LHCN-M2 (cell line): ENCODE measurements at regions not wholly inside any gene's neighbourhood (a gene's known extent, or its start where the extent isn't known, plus 50 kb on each side); places are given as distances from the start of the nearest gene placed in this dataset.

ENCODE experiments used
- DNase-seq: peaks from one replicate; pipeline ENCODE4 v3.0.0-alpha.2; 2012; ENCODE audit warnings: low read depth

GRCh38 chr13:24076109-24076508 is 84.4 kb upstream of the SPATA13 start:
- no peak for DNase-seq

DNA sequence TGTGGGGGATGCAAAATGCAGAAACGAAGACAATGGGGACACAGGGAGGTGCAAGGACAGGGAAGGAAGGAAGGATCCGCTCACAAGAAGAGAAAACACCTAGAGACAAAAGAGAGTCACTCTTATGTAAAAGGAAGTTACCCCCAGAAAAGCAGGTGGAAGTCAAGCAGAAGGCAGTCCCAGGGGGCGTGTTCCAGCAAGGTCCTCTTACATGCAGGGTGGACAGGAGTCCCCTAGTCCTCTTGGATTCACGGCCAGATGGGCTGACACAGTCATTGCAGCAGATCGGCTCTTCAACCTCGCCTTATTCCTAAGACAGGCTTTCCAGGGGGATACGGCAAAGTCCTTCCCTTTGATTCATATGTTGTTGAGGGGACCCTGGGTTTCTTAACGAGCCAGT is 83.9 kb upstream of the SPATA13 start:
- no peak for DNase-seq

DNA sequence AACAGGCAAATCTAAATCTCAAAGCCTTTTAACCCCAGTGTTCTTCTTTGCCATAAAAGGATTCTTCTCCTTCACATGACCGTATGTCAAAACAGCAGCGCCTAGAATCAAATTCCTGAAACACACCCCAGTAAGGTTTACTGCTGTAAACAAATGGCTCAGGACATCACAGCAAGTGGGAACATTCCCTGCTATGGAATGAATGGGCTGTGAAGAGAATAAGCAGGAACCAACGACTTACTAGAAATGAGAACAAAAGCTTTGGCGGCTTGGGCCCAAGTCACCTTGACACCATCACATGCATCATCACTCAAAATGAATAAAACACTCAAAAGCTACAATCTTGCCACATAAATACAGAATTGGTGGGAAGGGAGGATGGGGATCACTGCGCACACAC is 80.4 kb upstream of the SPATA13 start:
- DNase-seq = no peak

DNA sequence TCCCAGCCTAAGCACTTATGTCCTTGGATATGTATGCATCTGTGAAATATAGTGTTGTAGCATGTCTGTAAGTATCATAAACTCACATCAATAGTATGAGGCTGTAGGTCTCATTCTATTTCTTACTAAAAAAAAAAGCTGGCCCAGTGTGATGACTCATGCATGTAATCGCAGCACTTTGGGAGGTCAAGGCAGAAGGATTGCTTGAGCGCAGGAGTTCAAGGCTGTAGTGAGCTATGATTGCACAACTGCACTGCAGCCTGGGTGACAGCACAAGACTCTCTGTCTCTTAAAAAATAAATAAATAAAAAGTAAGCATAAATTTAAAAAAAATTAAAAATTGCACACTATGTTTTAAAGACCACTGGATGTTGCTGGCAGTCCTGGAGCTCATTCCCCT is 79.1 kb upstream of the SPATA13 start:
- DNase-seq = no peak

DNA sequence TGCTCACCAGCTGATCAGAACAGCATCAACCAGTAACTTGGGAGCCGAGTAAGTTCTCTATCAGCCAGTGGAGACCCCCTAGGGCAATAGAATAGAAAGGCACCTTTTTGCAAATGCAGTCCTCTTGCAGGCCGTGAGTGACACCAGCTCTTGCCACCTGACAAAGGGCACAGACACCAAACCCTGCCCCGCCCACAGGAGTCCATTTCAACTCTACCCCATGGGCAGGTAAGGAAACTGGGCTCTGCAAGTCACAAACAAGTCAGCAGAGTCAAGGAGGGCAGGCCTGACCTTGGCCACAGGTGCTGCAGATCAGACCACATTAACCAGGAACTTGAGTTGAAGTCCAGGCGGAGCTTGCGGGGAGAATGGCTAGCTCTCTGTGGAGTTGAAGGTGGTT is 77.4 kb upstream of the SPATA13 start:
- DNase-seq = no peak

- no peak for DNase-seq
These were observed 76.6 kb upstream of the SPATA13 start for GRCh38 chr13:24083722-24084421.

- DNase-seq = no peak
These were observed 74.9 kb upstream of the SPATA13 start for GRCh38 chr13:24085662-24086061.

DNA sequence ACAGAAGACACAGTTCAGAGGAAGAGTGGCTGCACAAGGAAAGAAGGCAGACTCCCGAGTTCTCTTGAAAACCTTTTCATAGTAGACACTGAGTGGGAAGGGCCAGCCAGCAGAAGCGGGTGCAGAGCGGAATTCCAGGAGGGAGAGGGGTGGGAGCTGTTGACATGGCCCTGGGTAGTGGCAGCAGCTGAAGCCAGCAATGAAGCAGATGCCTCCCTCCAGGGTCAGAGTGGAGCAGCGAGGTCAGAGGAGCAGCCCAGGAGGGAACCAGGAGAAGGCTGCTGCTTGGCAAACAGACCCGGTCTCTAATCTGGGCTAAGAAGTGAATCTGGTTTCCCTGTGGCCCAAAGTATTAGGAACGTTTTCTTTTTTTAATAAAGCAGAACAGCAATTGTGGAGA is 73.9 kb upstream of the SPATA13 start:
- DNase-seq = no peak

DNA sequence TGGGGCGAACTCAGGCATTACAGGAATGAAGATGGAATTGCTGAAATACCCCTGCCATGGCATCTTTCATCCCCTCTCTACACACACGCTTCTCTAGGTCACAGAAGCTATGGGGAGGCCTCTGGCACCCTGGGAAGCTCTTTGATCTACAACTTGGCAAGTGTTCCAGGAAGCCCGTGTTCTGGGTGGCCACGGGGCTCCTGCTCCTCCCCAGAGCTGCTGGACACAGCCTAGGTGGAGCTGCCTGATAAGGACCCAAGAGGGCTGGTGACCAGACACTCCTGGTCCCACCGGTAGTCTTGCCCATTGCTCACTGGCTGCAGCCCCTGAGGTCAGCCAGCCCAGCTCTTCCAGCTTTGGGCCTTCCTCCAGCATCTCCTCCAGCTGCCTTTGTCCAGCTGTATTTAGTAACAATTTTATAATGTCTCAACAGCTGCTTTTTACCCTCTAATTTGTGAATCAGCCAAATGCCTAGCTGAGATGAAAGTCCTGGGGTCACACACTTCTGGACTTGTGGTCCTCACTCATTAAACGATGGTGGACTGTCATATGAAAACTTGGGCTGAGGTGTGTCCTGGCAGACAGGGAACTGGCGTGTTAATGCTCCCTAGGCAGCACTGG is 72.8 kb upstream of the SPATA13 start:
- peak; percentile 29 for DNase-seq

DNA sequence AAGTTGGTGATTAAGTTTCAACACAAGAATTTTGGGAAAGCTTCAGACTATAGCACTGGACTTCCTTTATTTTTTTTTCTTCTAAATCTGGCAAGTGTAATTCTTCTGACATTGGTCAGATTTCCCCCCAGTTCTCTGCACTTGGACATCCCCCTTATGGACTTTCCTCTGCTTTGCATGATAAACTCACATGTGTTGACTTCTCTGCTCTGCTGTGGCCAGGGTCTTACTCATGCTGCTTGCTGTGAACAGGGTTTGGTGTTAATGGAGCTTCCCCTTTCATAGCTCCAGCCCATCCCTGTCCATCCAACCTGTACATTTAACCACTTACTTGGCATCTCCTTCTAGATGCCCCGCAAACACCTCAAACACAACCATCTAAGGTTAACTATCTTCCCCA is 70.5 kb upstream of the SPATA13 start:
- DNase-seq = no peak

DNA sequence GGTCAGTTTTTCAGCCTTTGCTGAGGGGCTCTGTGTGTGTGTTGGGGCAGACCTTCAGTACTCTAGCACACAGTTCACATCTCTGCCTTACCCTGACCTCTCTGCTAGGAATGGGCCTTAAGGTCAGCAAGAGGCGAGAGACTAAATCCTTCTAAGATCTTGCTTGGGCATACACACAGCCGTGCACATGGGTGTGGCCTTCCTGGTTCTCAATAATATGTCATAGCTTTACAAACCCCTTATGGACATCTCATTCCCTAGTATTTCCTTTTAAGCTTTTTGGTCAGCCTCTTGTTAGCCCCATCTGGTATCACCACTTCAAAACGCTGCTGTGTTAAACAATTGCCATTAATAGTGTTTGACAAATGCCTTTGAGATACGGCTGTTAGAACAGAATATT is 69.4 kb upstream of the SPATA13 start:
- no peak for DNase-seq

GRCh38 chr13:24092108-24092507 is 68.4 kb upstream of the SPATA13 start:
- no peak for DNase-seq

GRCh38 chr13:24093047-24093446 is 67.5 kb upstream of the SPATA13 start:
- DNase-seq = no peak

DNA sequence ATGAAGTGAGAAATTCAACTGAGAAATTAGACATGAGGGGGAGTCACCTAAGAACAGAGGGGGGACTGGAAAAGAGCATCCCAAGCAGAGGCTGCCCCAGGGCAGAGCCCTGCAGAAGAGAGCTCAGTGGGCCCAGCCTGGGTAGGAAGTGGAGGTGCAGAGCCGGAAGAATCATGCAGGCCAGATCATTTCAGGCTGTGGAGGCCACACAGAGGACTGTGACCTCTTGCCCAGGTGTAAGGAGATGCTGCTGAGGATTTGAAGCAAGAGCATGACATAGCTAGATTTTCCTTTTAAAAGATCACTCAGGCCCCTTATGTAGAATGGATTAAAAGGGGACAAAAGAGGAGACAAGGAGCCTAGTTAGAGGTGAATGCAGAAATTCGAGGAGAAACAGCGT is 63.9 kb upstream of the SPATA13 start:
- DNase-seq = no peak

- DNase-seq = peak; percentile 32
These were observed 63.5 kb upstream of the SPATA13 start for GRCh38 chr13:24097064-24097463.

- no peak for DNase-seq
These were observed 62.9 kb upstream of the SPATA13 start for GRCh38 chr13:24097667-24098066.

DNA sequence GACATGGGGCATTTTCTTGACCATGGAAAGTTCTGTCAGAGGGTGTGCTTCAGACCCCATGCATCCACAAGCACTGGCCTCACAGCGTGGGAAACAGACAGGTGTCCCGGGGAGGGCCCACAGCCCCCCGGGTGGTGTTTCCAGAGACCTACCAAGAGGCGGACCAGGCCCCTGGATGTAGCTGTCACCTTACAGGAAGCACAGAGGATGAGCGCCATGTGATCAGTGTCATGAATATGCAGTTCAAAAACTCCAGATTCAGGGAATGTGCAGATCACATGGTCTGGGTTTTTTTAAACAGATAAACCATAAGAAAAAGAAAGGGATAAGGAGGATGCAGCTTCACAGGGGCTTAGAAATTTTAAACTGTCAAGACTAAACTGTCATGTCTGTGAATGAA is 61.0 kb upstream of the SPATA13 start:
- DNase-seq = no peak

- DNase-seq = no peak
These were observed 60.3 kb upstream of the SPATA13 start for GRCh38 chr13:24100188-24100587.

DNA sequence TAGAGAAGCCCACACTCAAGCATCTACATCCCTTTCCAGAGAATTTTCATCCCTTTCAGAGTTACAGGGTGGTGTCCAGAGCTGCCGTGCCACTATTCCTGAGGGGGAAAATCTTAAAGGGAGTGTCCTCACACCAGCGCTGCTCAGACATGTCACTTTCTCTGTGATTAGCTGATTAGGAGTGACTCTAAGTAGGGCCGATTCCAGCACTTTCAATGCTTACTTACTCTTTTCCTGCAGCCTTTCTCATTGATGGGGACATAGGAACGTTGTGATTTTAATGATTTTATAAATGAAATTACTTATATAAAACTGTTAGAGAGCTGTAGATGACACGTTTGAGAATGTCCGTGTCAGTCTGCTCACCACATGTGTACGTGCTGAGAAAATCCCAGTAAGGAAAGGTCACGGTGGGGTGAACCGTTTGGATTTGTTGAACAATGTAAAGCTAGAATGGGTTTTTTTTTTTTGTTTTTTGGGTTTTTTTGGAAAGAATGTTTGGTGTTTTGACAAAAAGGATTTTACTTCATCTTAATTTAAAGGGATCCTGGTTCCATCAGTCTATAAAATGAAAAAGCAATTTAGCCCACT is 56.6 kb upstream of the SPATA13 start:
- no peak for DNase-seq

DNA sequence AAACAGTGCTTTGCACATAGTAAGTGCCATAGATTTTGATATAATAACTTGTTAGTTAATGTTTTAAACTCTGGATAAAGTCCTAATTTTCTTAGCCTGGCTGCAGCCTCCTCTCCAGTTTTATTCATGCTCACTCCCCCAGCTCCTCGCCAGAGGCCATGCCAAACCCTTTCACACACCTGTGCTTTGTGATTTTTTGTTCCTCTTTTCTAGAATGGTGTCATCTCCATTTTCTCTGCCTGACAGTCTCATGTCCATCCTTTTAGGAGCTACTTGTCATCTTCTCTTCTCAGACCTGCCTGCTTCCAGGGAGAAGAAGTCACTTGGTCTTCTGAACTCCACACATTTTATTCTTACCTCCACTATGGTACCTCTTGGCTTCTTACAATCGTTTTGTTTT is 55.8 kb upstream of the SPATA13 start:
- no peak for DNase-seq

- no peak for DNase-seq
These were observed 54.1 kb upstream of the SPATA13 start for GRCh38 chr13:24106429-24106828.

DNA sequence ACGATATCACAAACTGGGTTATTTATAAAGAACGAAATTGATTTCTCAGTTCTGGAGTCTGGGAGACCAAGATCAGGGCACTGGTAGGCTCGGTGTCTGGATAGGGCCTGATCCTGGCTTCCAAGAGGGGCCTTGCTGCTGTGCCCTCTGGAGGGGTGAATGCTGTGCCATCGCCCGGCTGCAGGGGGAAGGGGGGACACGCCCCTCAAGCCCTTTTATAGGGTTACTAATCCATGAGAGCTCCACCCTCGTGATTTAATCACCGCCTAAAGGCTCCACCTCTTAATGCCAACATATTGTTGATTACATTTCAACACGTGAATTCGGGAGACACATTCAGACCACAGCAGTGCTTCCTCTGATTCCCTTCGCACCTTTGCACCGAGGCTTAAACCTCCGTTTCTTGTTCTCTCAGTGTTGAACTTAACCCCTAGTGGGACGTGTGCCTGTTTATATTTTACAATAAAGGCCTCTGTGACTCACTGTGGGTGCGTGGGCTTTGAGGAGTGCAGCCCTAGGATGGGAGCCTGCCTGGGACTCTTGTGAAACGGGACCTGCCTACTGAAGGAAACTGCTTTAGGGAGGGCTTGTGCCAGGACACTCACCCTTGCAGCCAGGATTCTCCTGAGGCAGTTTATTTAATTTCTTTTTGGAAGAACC is 52.4 kb upstream of the SPATA13 start:
- DNase-seq = no peak

- DNase-seq = no peak
These were observed 51.9 kb upstream of the SPATA13 start for GRCh38 chr13:24108615-24108965.
